ENCODE measurements at regions not wholly inside any gene's neighbourhood (a gene's known extent, or its start where the extent isn't known, plus 50 kb on each side); places are given as distances from the start of the nearest gene placed in this dataset.

GRCh38 chr1:76012341-76013205 lies 62.0 kb upstream of the ST6GALNAC3 start:
- Histone ChIP-seq H3K79me2 (ENCODE audit: control insufficient read depth, insufficient read depth, low read length) (no peaks in the 10 kb centered on the region), H3K9me3 (ENCODE audit: control extremely low read depth in 1 of 3, control insufficient read depth in 2 of 3, insufficient read depth in 1 of 3, low read length in 2 of 3) (no peaks in the 10 kb centered on the region), H3K36me3 (replicated peaks in 1 of 2; ENCODE audit: control extremely low read depth in 1 of 2, control insufficient read depth in 1 of 2, extremely low read depth in 1 of 2, insufficient read depth in 2 of 2, low read length in 1 of 2) (no peaks in the 10 kb centered on the region), H3K27me3 (replicated peaks in 1 of 4; ENCODE audit: control extremely low read depth in 1 of 4, control insufficient read depth in 3 of 4, insufficient read depth in 4 of 4, low read length in 3 of 4) (no peaks in the 10 kb centered on the region), H4K20me1 (ENCODE audit: control insufficient read depth, insufficient read depth, low read length, poor library complexity, severe bottlenecking) (no peaks in the 10 kb centered on the region), H3K9ac (ENCODE audit: low read length) (no peak overlapping the region), H2AFZ (ENCODE audit: insufficient read depth, low read depth, low read length, poor library complexity, severe bottlenecking) (no peak overlapping the region), H3K4me1 (ENCODE audit: control insufficient read depth in 2 of 2, insufficient read depth in 2 of 2, low read length in 2 of 2) (peaks cover 7 to 9% of the 10 kb centered on the region in 2 donors), H3K4me3 (ENCODE audit: control extremely low read depth in 1 of 5, extremely low read depth in 1 of 5, insufficient read depth in 1 of 5, low read depth in 2 of 5, low read length in 4 of 5) (no peak overlapping the region), H3K4me2 (replicated peaks; ENCODE audit: low read depth, low read length, poor library complexity, severe bottlenecking) (no peak overlapping the region), H3K27ac (ENCODE audit: low read length in 2 of 2) (no peak overlapping the region)
- H3K4me3 Mint-ChIP-seq = no peak overlapping the region
- H3K27me3 Mint-ChIP-seq = no peaks in the 10 kb centered on the region
- ChIA-PET POLR2A (no interaction called here), CTCF (interaction anchor here (1.2 kb wide), 1 partner anchor 21 kb away, joined by 3 read pairs; no protein-coding TSS in a partner anchor)
- 86% methylated on average over 1 of the region's 2 CpGs for WGBS (ENCODE audit: insufficient coverage)
- no peak overlapping the region for H3K27ac Mint-ChIP-seq
- TF ChIP-seq EZH2 (IDR thresholded peaks at IDR 0.05; ENCODE audit: borderline replicate concordance, insufficient read depth, low read depth, low read length, poor library complexity, severe bottlenecking) = no peak
- TF ChIP-seq CTCF (IDR thresholded peaks at IDR 0.05) = no peak
- no peaks in the 10 kb centered on the region for H3K9me3 Mint-ChIP-seq (ENCODE audit: insufficient read depth)
- ATAC-seq (ENCODE audit: low read depth) (peak; percentile 10), DNase-seq (peak; percentile 4)
- peaks cover 16% of the 10 kb centered on the region for H3K4me1 Mint-ChIP-seq
- intact Hi-C loops (cut with micrococcal nuclease) = no loop called here

GRCh38 chr1:76013206-76013581 lies 61.4 kb upstream of the ST6GALNAC3 start:
- CTCF ChIA-PET = interaction anchor here (1.2 kb wide), 1 partner anchor 21 kb away, joined by 3 read pairs; no protein-coding TSS in a partner anchor
- H3K27ac Mint-ChIP-seq = no peak overlapping the region

More at GRCh38 chr1:76013206-76013581, 61.4 kb upstream of the ST6GALNAC3 start:
- Histone ChIP-seq H3K4me1 (ENCODE audit: control insufficient read depth in 2 of 2, insufficient read depth in 2 of 2, low read length in 2 of 2) (peaks cover 7 to 9% of the 10 kb centered on the region in 2 donors), H3K36me3 (replicated peaks in 1 of 2; ENCODE audit: control extremely low read depth in 1 of 2, control insufficient read depth in 1 of 2, extremely low read depth in 1 of 2, insufficient read depth in 2 of 2, low read length in 1 of 2) (no peaks in the 10 kb centered on the region), H3K27ac (ENCODE audit: low read length in 2 of 2) (no peak overlapping the region), H3K9ac (ENCODE audit: low read length) (no peak overlapping the region), H3K9me3 (ENCODE audit: control extremely low read depth in 1 of 3, control insufficient read depth in 2 of 3, insufficient read depth in 1 of 3, low read length in 2 of 3) (no peaks in the 10 kb centered on the region), H3K4me2 (replicated peaks; ENCODE audit: low read depth, low read length, poor library complexity, severe bottlenecking) (no peak overlapping the region), H3K79me2 (ENCODE audit: control insufficient read depth, insufficient read depth, low read length) (no peaks in the 10 kb centered on the region), H3K4me3 (ENCODE audit: control extremely low read depth in 1 of 5, extremely low read depth in 1 of 5, insufficient read depth in 1 of 5, low read depth in 2 of 5, low read length in 4 of 5) (no peak overlapping the region), H4K20me1 (ENCODE audit: control insufficient read depth, insufficient read depth, low read length, poor library complexity, severe bottlenecking) (no peaks in the 10 kb centered on the region), H2AFZ (ENCODE audit: insufficient read depth, low read depth, low read length, poor library complexity, severe bottlenecking) (no peak overlapping the region), H3K27me3 (replicated peaks in 1 of 4; ENCODE audit: control extremely low read depth in 1 of 4, control insufficient read depth in 3 of 4, insufficient read depth in 4 of 4, low read length in 3 of 4) (no peaks in the 10 kb centered on the region)
- Mint-ChIP-seq H3K27me3 (no peaks in the 10 kb centered on the region), H3K9me3 (ENCODE audit: insufficient read depth) (no peaks in the 10 kb centered on the region), H3K4me1 (peaks cover 16% of the 10 kb centered on the region), H3K4me3 (no peak overlapping the region)
- no peak for DNase-seq
- intact Hi-C loops (cut with micrococcal nuclease) = no loop called here
- POLR2A ChIA-PET = no interaction called here
- no peak for ATAC-seq (ENCODE audit: low read depth)
- no peak for TF ChIP-seq EZH2 (IDR thresholded peaks at IDR 0.05; ENCODE audit: borderline replicate concordance, insufficient read depth, low read depth, low read length, poor library complexity, severe bottlenecking)
- no peak for TF ChIP-seq CTCF (IDR thresholded peaks at IDR 0.05)
